Tibial nerve (tissue), 3 donors: ENCODE measurements at regions not wholly inside any gene's neighbourhood (a gene's known extent, or its start where the extent isn't known, plus 50 kb on each side); places are given as distances from the start of the nearest gene placed in this dataset.

Source experiments
- CTCF ChIP-seq, 5 experiments: fragments of 200-600 bp in 3 of 5; fragments of 450-650 bp in 2 of 5; sonication (generic) in 3 of 5; IDR thresholded peaks; one replicate each; pipeline ENCODE4 v1.5.1; 2016 to 2019; ENCODE audit warnings: antibody characterized with exemption in 5 of 5, mild to moderate bottlenecking in 3 of 5, moderate library complexity in 2 of 5
- POLR2A ChIP-seq, 2 donors: fragments of 450-650 bp; IDR thresholded peaks; one replicate each; pipeline ENCODE4 v1.6.1; 2017; ENCODE audit warnings: antibody characterized with exemption in 2 of 2, mild to moderate bottlenecking in 2 of 2, moderate library complexity in 2 of 2

GRCh38 chr4:45477311-45477733, 646.5 kb downstream of the GABRG1 start:
- TF ChIP-seq CTCF (IDR thresholded peaks at IDR 0.05) (no peak), POLR2A (IDR thresholded peaks at IDR 0.05) (no peak)
